ENCODE measurements at regions not wholly inside any gene's neighbourhood (a gene's known extent, or its start where the extent isn't known, plus 50 kb on each side); places are given as distances from the start of the nearest gene placed in this dataset.

DNA sequence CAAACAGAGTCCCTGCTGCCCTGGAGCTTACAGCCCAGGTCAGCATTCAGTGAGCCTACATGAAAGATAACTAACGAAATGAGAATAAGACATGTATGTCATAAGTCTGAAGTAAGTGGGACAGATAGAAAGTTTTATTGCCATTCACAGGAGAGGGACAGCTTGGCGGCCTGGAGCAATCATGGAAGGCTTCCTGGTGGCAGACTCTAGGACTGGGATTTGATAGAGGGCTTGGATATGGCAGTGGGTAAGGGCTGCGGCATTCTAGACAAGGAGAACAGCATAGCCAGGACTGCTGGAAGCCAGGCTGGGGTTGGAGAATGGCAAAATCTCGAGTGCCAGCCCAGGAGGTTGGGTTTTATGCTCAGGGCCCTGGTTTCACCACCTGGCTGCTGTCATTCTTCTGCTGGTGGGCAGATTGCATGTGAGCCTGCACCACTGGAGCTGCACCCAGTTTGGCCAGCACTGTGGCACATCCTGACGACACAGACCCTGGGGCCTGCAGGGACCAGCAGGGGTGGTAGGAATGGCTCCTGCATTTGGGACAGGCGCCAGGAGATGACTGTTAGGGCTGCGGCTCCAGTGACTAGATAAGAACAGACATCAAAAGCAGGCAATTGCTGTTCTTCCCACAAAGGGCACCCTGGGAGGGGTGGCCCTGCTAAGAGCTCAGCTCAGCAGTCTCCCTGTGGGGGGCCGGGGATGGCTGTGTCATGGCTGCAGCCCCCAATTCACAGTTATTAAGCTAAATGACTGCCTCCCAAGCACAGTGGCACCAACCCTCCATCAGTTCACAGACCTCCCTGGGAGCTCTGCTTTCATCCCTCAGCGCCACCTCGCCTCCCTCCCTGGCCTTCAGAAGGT is 161.1 kb downstream of the RPS24 start:
- Histone ChIP-seq H3K9me3 (ENCODE audit: control insufficient read depth in 3 of 3, low read length in 3 of 3) (peaks cover 0 to 7% (median 0%) of the 10 kb centered on the region in 3 donors), H3K9ac (ENCODE audit: low read depth in 1 of 3, low read length in 3 of 3) (no peak overlapping the region), H3K27ac (ENCODE audit: low read depth, low read length) (no peak overlapping the region), H3K36me3 (ENCODE audit: control insufficient read depth in 3 of 3, insufficient read depth in 3 of 3, low read length in 3 of 3) (no peaks in the 10 kb centered on the region), H3K4me3 (ENCODE audit: low read length in 3 of 3) (no peak overlapping the region), H3K27me3 (ENCODE audit: control insufficient read depth in 3 of 3, insufficient read depth in 3 of 3, low read length in 3 of 3) (no peaks in the 10 kb centered on the region), H3K4me1 (ENCODE audit: control insufficient read depth in 3 of 3, insufficient read depth in 3 of 3, low read length in 3 of 3) (no peaks in the 10 kb centered on the region)

DNA sequence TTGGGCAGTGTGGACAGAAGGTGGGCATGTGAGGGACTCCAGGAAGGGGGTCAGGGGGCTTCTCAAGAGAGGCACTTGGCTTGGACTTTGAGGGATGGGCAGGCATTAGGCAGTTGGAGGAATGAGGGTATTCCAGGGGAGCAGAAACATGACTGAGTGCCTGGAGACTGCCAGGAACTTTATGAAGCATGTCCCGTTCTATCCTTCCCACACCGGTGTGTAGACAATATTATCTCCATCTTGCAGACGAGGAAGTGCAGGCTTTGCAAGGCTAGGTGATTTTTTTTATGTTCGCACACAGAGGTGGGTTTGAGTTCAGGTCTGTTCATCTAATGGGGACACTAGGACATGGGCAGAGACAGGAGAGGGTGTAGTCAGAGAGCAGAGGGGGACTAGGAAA is 162.7 kb downstream of the RPS24 start:
- Histone ChIP-seq H3K36me3 (ENCODE audit: control insufficient read depth in 3 of 3, insufficient read depth in 3 of 3, low read length in 3 of 3) (no peaks in the 10 kb centered on the region), H3K27ac (ENCODE audit: low read depth, low read length) (no peak overlapping the region), H3K9me3 (ENCODE audit: control insufficient read depth in 3 of 3, low read length in 3 of 3) (peaks cover 0 to 7% (median 0%) of the 10 kb centered on the region in 3 donors), H3K27me3 (ENCODE audit: control insufficient read depth in 3 of 3, insufficient read depth in 3 of 3, low read length in 3 of 3) (peaks cover 0 to 2% (median 0%) of the 10 kb centered on the region in 3 donors), H3K4me1 (ENCODE audit: control insufficient read depth in 3 of 3, insufficient read depth in 3 of 3, low read length in 3 of 3) (no peaks in the 10 kb centered on the region), H3K4me3 (ENCODE audit: low read length in 3 of 3) (no peak overlapping the region), H3K9ac (ENCODE audit: low read depth in 1 of 3, low read length in 3 of 3) (no peak overlapping the region)

DNA sequence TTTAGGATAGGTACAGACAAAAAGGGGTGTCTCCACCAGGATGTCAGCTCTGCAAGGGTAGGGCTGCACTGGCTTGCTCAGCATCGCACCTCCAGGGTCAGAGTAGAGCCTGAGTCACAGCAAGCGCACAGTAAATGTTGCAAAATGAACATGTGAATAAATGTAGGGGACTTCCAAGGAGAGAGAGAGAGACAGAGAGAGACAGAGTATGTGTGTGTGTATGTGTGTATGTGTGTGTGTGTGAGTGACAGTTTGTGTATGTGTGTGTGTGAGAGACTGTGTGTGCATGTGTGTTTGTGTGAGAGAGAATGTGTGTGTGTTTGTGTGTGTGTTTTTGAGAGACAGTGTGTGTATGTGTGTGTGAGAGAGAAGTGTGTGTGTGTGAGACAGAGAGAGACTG is 163.3 kb downstream of the RPS24 start:
- no peak overlapping the region for H3K27ac ChIP-seq (ENCODE audit: low read depth, low read length)
- H3K4me3 ChIP-seq (ENCODE audit: low read length in 3 of 3) = no peak overlapping the region
- peaks cover 0 to 2% (median 0%) of the 10 kb centered on the region in 3 donors for H3K27me3 ChIP-seq (ENCODE audit: control insufficient read depth in 3 of 3, insufficient read depth in 3 of 3, low read length in 3 of 3)
- no peak overlapping the region for H3K9ac ChIP-seq (ENCODE audit: low read depth in 1 of 3, low read length in 3 of 3)
- no peaks in the 10 kb centered on the region for H3K36me3 ChIP-seq (ENCODE audit: control insufficient read depth in 3 of 3, insufficient read depth in 3 of 3, low read length in 3 of 3)
- peaks cover 0 to 7% (median 0%) of the 10 kb centered on the region in 3 donors for H3K9me3 ChIP-seq (ENCODE audit: control insufficient read depth in 3 of 3, low read length in 3 of 3)
- no peaks in the 10 kb centered on the region for H3K4me1 ChIP-seq (ENCODE audit: control insufficient read depth in 3 of 3, insufficient read depth in 3 of 3, low read length in 3 of 3)

DNA sequence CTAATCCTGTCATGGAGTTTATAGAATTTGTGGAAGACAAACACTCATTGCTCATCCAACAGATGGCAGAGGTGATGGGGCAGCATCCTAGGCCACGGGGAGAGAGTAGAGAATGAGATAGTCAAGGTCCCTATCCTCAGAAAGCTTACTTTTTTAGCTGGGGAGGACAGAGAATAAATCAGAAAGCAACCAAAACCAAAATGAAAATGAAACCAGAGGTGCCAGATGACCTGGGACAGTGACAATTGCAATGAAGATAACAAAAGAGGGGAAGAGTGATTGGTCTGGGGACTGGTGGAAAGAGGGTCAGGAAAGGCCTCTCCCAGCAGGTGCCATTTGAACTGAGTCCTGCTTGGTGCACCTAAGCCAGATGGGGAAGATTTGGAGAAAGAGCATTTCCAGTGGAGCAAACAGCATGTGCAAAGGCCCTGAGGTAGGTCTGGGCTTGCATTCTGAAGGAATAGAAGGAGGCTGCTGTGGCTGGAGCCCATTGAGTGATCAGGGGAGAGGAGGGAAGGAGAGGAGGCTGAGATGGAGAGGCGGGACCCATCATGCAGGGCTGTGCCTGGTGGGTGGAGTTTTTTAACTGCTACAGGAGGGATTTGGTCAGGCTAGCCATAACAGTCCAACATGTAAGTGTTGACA is 164.1 kb downstream of the RPS24 start:
- Histone ChIP-seq H3K4me1 (ENCODE audit: control insufficient read depth in 3 of 3, insufficient read depth in 3 of 3, low read length in 3 of 3) (no peaks in the 10 kb centered on the region), H3K27me3 (ENCODE audit: control insufficient read depth in 3 of 3, insufficient read depth in 3 of 3, low read length in 3 of 3) (peaks cover 0 to 2% (median 0%) of the 10 kb centered on the region in 3 donors), H3K4me3 (ENCODE audit: low read length in 3 of 3) (no peak overlapping the region), H3K9me3 (ENCODE audit: control insufficient read depth in 3 of 3, low read length in 3 of 3) (peaks cover 0 to 7% (median 0%) of the 10 kb centered on the region in 3 donors), H3K9ac (ENCODE audit: low read depth in 1 of 3, low read length in 3 of 3) (no peak overlapping the region), H3K36me3 (ENCODE audit: control insufficient read depth in 3 of 3, insufficient read depth in 3 of 3, low read length in 3 of 3) (no peaks in the 10 kb centered on the region), H3K27ac (ENCODE audit: low read depth, low read length) (no peak overlapping the region)

DNA sequence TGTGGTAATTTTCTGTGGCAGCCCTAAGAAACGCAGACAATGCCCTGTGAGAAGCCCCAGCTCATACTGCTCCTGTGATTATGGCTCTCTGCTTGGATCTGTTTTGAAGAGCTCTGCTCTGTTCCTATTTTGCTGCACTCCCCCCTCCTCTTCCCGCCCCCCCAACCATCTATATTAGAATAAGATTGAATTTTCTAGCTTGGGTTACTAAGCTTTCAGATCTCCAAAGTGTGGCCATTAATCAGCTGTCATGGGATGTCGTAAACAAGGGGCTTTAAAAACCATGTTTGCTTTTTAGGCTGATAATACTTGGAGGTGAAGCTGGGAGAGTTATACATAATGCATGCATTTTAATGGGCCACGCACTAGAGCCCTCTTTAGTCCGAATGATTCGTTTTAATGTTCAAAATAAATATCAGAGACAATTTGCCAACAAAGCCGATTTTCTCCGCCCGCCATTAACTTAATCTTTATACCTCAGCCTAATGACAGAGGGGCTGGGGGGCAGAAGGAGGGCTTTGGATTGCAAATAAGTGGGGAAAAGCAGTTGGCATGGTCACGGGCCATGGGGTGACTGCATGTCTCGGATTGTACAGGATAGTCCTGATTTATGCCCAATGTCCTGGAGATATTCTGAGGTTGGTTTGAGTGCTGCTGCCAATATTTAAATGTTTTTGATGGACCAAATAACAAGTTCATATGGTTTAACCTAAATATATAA is 165.5 kb downstream of the RPS24 start:
- no peak overlapping the region for H3K9ac ChIP-seq (ENCODE audit: low read depth in 1 of 3, low read length in 3 of 3)
- H3K36me3 ChIP-seq (ENCODE audit: control insufficient read depth in 3 of 3, insufficient read depth in 3 of 3, low read length in 3 of 3) = no peaks in the 10 kb centered on the region
- H3K27me3 ChIP-seq (ENCODE audit: control insufficient read depth in 3 of 3, insufficient read depth in 3 of 3, low read length in 3 of 3) = peaks cover 0 to 2% (median 0%) of the 10 kb centered on the region in 3 donors
- no peak overlapping the region for H3K4me3 ChIP-seq (ENCODE audit: low read length in 3 of 3)
- H3K9me3 ChIP-seq (ENCODE audit: control insufficient read depth in 3 of 3, low read length in 3 of 3) = no peaks in the 10 kb centered on the region
- H3K4me1 ChIP-seq (ENCODE audit: control insufficient read depth in 3 of 3, insufficient read depth in 3 of 3, low read length in 3 of 3) = no peaks in the 10 kb centered on the region
- H3K27ac ChIP-seq (ENCODE audit: low read depth, low read length) = no peak overlapping the region

DNA sequence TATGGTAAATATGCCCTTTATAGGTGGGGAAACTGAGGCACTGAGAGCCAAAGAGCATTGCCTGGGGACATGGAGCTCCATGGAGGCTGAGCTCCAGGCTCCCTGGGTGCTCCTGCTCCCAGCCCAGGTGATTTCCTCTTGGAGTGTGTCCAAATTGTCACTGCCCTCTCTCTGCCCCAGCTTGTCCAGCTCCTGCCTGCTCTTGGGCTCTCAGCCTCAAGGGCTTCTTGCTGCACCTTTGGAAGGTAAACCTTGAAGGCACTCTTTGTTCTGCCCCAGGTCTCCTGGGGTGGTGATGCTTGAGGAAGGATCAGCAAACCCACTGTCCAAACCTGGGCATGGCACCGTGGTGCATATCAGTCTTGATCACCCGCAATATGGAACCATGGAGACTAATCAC is 166.1 kb downstream of the RPS24 start:
- Histone ChIP-seq H3K27me3 (ENCODE audit: control insufficient read depth in 3 of 3, insufficient read depth in 3 of 3, low read length in 3 of 3) (peaks cover 0 to 2% (median 0%) of the 10 kb centered on the region in 3 donors), H3K9me3 (ENCODE audit: control insufficient read depth in 3 of 3, low read length in 3 of 3) (no peaks in the 10 kb centered on the region), H3K27ac (ENCODE audit: low read depth, low read length) (no peak overlapping the region), H3K4me1 (ENCODE audit: control insufficient read depth in 3 of 3, insufficient read depth in 3 of 3, low read length in 3 of 3) (no peaks in the 10 kb centered on the region), H3K4me3 (ENCODE audit: low read length in 3 of 3) (no peak overlapping the region), H3K9ac (ENCODE audit: low read depth in 1 of 3, low read length in 3 of 3) (no peak overlapping the region), H3K36me3 (ENCODE audit: control insufficient read depth in 3 of 3, insufficient read depth in 3 of 3, low read length in 3 of 3) (no peaks in the 10 kb centered on the region)

DNA sequence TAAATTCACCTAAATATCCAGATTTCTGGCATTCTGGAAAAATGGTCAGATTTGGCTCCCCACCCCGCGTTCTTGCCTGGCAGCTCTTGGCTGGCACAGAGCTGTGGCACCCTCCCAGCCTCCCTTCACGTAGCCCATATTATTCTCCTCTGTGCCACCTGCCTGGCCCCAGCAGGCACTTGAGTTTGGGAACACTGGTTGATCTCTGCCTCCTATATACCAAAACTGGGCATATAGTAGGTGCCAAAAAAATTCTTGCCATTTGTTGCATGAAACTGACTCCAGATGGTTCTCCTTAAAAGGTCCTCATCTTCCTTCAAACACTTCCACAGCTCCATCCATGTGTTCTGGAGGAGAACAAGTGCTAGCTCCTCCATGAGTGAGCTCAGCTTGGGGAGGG is 167.0 kb downstream of the RPS24 start:
- H3K36me3 ChIP-seq (ENCODE audit: control insufficient read depth in 3 of 3, insufficient read depth in 3 of 3, low read length in 3 of 3) = no peaks in the 10 kb centered on the region
- peaks cover 0 to 2% (median 0%) of the 10 kb centered on the region in 3 donors for H3K27me3 ChIP-seq (ENCODE audit: control insufficient read depth in 3 of 3, insufficient read depth in 3 of 3, low read length in 3 of 3)
- H3K9me3 ChIP-seq (ENCODE audit: control insufficient read depth in 3 of 3, low read length in 3 of 3) = no peaks in the 10 kb centered on the region
- H3K4me3 ChIP-seq (ENCODE audit: low read length in 3 of 3) = no peak overlapping the region
- H3K4me1 ChIP-seq (ENCODE audit: control insufficient read depth in 3 of 3, insufficient read depth in 3 of 3, low read length in 3 of 3) = no peaks in the 10 kb centered on the region
- H3K9ac ChIP-seq (ENCODE audit: low read depth in 1 of 3, low read length in 3 of 3) = no peak overlapping the region
- H3K27ac ChIP-seq (ENCODE audit: low read depth, low read length) = no peak overlapping the region

DNA sequence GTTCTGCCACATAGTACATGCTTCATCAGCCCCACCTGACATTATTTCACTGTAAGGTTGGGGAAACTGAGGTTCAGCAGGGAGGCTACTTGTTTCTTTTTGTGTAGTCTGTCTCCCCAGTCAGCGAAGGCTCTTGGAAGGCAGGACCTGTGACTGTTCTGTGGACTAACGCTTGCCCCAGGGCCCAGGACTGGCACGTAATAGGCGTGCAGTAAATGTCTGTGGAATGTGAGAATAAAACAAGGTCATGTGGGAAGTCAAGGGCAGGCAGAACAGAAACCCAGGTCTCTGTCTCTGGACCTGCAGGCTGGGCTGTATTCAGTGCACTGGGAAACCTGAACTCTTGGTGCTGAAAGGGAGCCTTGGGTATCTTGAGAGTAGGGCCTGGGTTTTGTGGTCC is 168.7 kb downstream of the RPS24 start:
- H3K9ac ChIP-seq (ENCODE audit: low read depth in 1 of 3, low read length in 3 of 3) = no peak overlapping the region
- no peaks in the 10 kb centered on the region for H3K36me3 ChIP-seq (ENCODE audit: control insufficient read depth in 3 of 3, insufficient read depth in 3 of 3, low read length in 3 of 3)
- no peaks in the 10 kb centered on the region for H3K9me3 ChIP-seq (ENCODE audit: control insufficient read depth in 3 of 3, low read length in 3 of 3)
- no peak overlapping the region for H3K27ac ChIP-seq (ENCODE audit: low read depth, low read length)
- H3K4me3 ChIP-seq (ENCODE audit: low read length in 3 of 3) = no peak overlapping the region
- peaks cover 0 to 2% (median 0%) of the 10 kb centered on the region in 3 donors for H3K27me3 ChIP-seq (ENCODE audit: control insufficient read depth in 3 of 3, insufficient read depth in 3 of 3, low read length in 3 of 3)
- no peaks in the 10 kb centered on the region for H3K4me1 ChIP-seq (ENCODE audit: control insufficient read depth in 3 of 3, insufficient read depth in 3 of 3, low read length in 3 of 3)

DNA sequence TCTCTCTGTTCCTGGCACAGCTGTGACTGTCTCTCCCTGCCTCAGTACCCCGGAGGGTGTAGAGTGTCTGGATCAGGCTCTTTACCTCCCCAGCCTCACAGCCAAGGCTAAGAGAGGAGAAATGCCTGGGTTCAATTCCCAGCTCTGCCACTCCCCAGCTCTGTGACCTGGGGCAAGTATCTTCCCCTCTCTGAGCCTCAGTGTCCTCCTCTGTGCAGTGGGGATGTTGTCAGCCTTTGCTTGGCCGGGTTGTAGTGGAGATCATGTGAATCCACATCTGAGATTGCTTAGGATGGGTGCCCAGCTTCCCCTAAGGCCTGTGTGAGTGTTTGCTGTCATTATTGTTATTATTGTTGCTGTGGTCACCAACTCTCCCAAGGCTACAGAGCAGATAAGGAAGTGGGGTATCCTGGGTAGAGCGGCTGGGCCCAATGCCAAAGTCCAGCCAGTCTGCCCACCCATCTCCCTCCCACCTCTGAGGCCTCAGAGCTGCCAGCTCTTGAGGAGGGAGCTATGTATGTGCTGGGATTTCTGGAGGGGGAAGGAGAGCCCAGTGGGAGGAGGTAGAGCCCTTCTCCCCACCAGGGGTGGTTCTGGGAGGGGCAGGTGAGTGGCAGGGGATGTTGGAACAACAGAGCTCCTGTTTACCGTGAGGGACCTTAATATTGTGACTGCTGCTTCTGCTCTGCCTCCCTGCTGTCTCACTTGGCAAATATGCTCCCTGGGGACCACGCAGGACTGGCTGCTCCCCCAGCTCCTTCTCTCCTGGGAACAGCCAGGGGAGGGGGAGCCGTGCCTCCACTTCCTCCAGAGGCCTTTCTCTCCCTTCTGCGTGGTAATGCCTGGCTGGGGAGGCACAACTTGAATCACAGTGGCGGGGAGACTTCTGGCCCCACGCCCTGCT is 170.5 kb downstream of the RPS24 start:
- Histone ChIP-seq H3K36me3 (ENCODE audit: control insufficient read depth in 3 of 3, insufficient read depth in 3 of 3, low read length in 3 of 3) (no peaks in the 10 kb centered on the region), H3K4me1 (ENCODE audit: control insufficient read depth in 3 of 3, insufficient read depth in 3 of 3, low read length in 3 of 3) (no peaks in the 10 kb centered on the region), H3K4me3 (ENCODE audit: low read length in 3 of 3) (no peak overlapping the region), H3K9ac (ENCODE audit: low read depth in 1 of 3, low read length in 3 of 3) (no peak overlapping the region), H3K27ac (ENCODE audit: low read depth, low read length) (no peak overlapping the region), H3K27me3 (ENCODE audit: control insufficient read depth in 3 of 3, insufficient read depth in 3 of 3, low read length in 3 of 3) (peaks cover 0 to 2% (median 0%) of the 10 kb centered on the region in 3 donors), H3K9me3 (ENCODE audit: control insufficient read depth in 3 of 3, low read length in 3 of 3) (no peaks in the 10 kb centered on the region)
